A549 (cell line): ENCODE measurements at regions not wholly inside any gene's neighbourhood (a gene's known extent, or its start where the extent isn't known, plus 50 kb on each side); places are given as distances from the start of the nearest gene placed in this dataset.

Experiments used
- ATAC-seq, 2 experiments: fragments of 200-7000 bp in 1 of 2; fragments of >200 bp in 1 of 2; cut with Nextera tagmentation in 1 of 2; cut with Tn5 transposase in 1 of 2; 3 replicates each; pipeline versions ENCODE4 v1.8.0 to v1.9.1; 2018 to 2020; ENCODE audit warnings: mild to moderate bottlenecking in 1 of 2, moderate library complexity in 1 of 2
- CTCF ChIA-PET: fragments of 300-600 bp; sonication (Branson Sonifier 250); formaldehyde crosslinking; extraction: SDS; loops from one replicate; lab custom pipeline; 2021; ENCODE audit warnings: antibody characterized with exemption, inconsistent platforms; lab: Yijun Ruan, JAX
- POLR2A ChIA-PET: fragments of 350-600 bp; formaldehyde crosslinking; extraction: SDS; loops from one replicate; lab custom pipeline; 2021; ENCODE audit warnings: antibody characterized with exemption, inconsistent platforms; lab: Yijun Ruan, JAX
- DNase-seq, 2 experiments: peaks; one replicate each; pipeline versions ENCODE4 v3.0.0 to v3.0.0-alpha.2; 2011 to 2016; ENCODE audit warnings: low read depth in 1 of 2, low spot score in 1 of 2
- FAIRE-seq: peaks from 2 replicates; lab custom pipeline; 2011; peaks lifted over from hg19 to GRCh38; lab: Jason Lieb, UNC
- H3K27ac ChIP-seq, 2 experiments: fragments of >200 bp; sonication (Bioruptor Twin); formaldehyde crosslinking; 3 replicates each; pipeline ENCODE4 v1.5.1; 2016 to 2017
- H3K4me1 ChIP-seq: fragments of >200 bp; sonication (Bioruptor Twin); formaldehyde crosslinking; 3 replicates; pipeline ENCODE4 v1.6.1; 2016
- H3K4me2 ChIP-seq: fragments of >200 bp; sonication (Bioruptor Twin); formaldehyde crosslinking; 3 replicates; pipeline ENCODE4 v1.6.1; 2016
- H3K4me3 ChIP-seq: fragments of >200 bp; sonication (Bioruptor Twin); formaldehyde crosslinking; 3 replicates; pipeline ENCODE4 v1.5.1; 2016
- H3K9me3 ChIP-seq: fragments of >200 bp; sonication (Bioruptor Twin); formaldehyde crosslinking; 3 replicates; pipeline ENCODE4 v1.6.1; 2016
- CBX8 ChIP-seq: fragments of 200-600 bp; sonication (generic); IDR thresholded peaks from 2 replicates; pipeline ENCODE4 v1.6.1; 2016
- CEBPB ChIP-seq, 2 experiments: fragments of >200 bp in 1 of 2; sonication (Bioruptor Twin) in 1 of 2; formaldehyde crosslinking in 1 of 2; IDR thresholded peaks; 2 replicates each; pipeline ENCODE4 v1.6.1; 2012 to 2016
- CHD4 ChIP-seq: fragments of 200-600 bp; sonication (generic); IDR thresholded peaks from 2 replicates; pipeline ENCODE4 v1.6.1; 2016; ENCODE audit warnings: antibody characterized with exemption, mild to moderate bottlenecking, borderline replicate concordance
- EHMT2 ChIP-seq: fragments of 200-600 bp; sonication (generic); IDR thresholded peaks from 2 replicates; pipeline ENCODE4 v1.6.1; 2016; ENCODE audit warnings: antibody characterized with exemption, low read depth, mild to moderate bottlenecking, moderate library complexity
- EP300 ChIP-seq, 2 experiments: fragments of >200 bp; sonication (Bioruptor Twin); formaldehyde crosslinking; IDR thresholded peaks; 2 replicates in 1 of 2; 3 replicates in 1 of 2; pipeline ENCODE4 v1.6.1; 2016 to 2017
- FOSB ChIP-seq: fragments of 250-450 bp; sonication (Bioruptor Pico); IDR thresholded peaks from 2 replicates; pipeline ENCODE4 v1.5.0; 2020; ENCODE audit warnings: mild to moderate bottlenecking, moderate library complexity
- FOSL2 ChIP-seq, 2 experiments: fragments of 450-650 bp in 1 of 2; fragments of >200 bp in 1 of 2; sonication (Bioruptor Twin) in 1 of 2; formaldehyde crosslinking; IDR thresholded peaks; 2 replicates each; pipeline versions ENCODE4 v1.5.0 to v1.6.1; 2016 to 2020; ENCODE audit warnings: mild to moderate bottlenecking in 1 of 2, moderate library complexity in 1 of 2
- FOXS1 ChIP-seq: fragments of 250-450 bp; sonication (Bioruptor Pico); IDR thresholded peaks from 2 replicates; pipeline ENCODE4 v1.5.0; 2020; ENCODE audit warnings: mild to moderate bottlenecking, moderate library complexity
- GATA3 ChIP-seq: IDR thresholded peaks from 2 replicates; pipeline ENCODE4 v1.6.1; 2012; ENCODE audit warnings: borderline replicate concordance
- HOXA7 ChIP-seq: fragments of 250-450 bp; sonication (Bioruptor Pico); IDR thresholded peaks from 2 replicates; pipeline ENCODE4 v1.5.0; 2020; ENCODE audit warnings: mild to moderate bottlenecking, moderate library complexity
- HOXB13 ChIP-seq: fragments of 250-450 bp; sonication (Bioruptor Pico); IDR thresholded peaks from 2 replicates; pipeline ENCODE4 v1.5.0; 2020; ENCODE audit warnings: low read depth, mild to moderate bottlenecking, moderate library complexity
- JUNB ChIP-seq: fragments of >200 bp; sonication (Bioruptor Twin); formaldehyde crosslinking; IDR thresholded peaks from 2 replicates; pipeline ENCODE4 v1.6.1; 2016
- KDM1A ChIP-seq: fragments of 200-600 bp; sonication (generic); IDR thresholded peaks from 2 replicates; pipeline ENCODE4 v1.6.1; 2016; ENCODE audit warnings: low read depth, mild to moderate bottlenecking
- KDM5A ChIP-seq: fragments of 200-600 bp; sonication (generic); IDR thresholded peaks from 2 replicates; pipeline ENCODE4 v1.6.1; 2016; ENCODE audit warnings: antibody characterized with exemption, mild to moderate bottlenecking
- MAFK ChIP-seq: fragments of 450-650 bp; IDR thresholded peaks from 2 replicates; pipeline ENCODE4 v1.6.1; 2014; ENCODE audit not compliant: partially characterized antibody
- NPAS2 ChIP-seq: fragments of 250-450 bp; sonication (Bioruptor Pico); IDR thresholded peaks from 2 replicates; pipeline ENCODE4 v1.8.0; 2022; ENCODE audit warnings: mild to moderate bottlenecking, moderate library complexity, borderline replicate concordance
- NR3C1 ChIP-seq: fragments of >200 bp; sonication (Bioruptor Twin); formaldehyde crosslinking; IDR thresholded peaks from 3 replicates; pipeline ENCODE4 v1.6.1; 2017
- RAD21 ChIP-seq, 2 experiments: fragments of >200 bp in 1 of 2; sonication (Bioruptor Twin) in 1 of 2; formaldehyde crosslinking in 1 of 2; IDR thresholded peaks in 1 of 2; conservative IDR thresholded peaks in 1 of 2; 2 replicates in 1 of 2; 3 replicates in 1 of 2; pipeline ENCODE4 v1.6.1; 2012 to 2018; ENCODE audit warnings: inconsistent platforms in 1 of 2
- SREBF2 ChIP-seq: fragments of 450-650 bp; IDR thresholded peaks from 2 replicates; pipeline ENCODE4 v1.6.1; 2014; ENCODE audit warnings: mild to moderate bottlenecking, moderate library complexity
- TP53 ChIP-seq: fragments of 250-450 bp; sonication (Bioruptor Pico); IDR thresholded peaks from 2 replicates; pipeline ENCODE4 v1.5.0; 2021; ENCODE audit warnings: mild to moderate bottlenecking, moderate library complexity
- ZC3H11A ChIP-seq: fragments of 450-650 bp; IDR thresholded peaks from 2 replicates; pipeline ENCODE4 v1.6.1; 2014; ENCODE audit warnings: antibody characterized with exemption, mild to moderate bottlenecking
- ZNF302 ChIP-seq: fragments of 250-450 bp; sonication (Bioruptor Pico); IDR thresholded peaks from 2 replicates; pipeline ENCODE4 v1.9.0; 2021; ENCODE audit warnings: inconsistent platforms, mild to moderate bottlenecking, moderate library complexity
- WGBS: methylation state at CpG from one replicate; pipeline ENCODE4 v1.1.6; 2017; ENCODE audit errors: missing lambda C conversion rate; 5-methylcytosine and 5-hydroxymethylcytosine counted together
- TF ChIP-seq, protein P1 (sequence below): fragments of >200 bp; sonication (Bioruptor Twin); formaldehyde crosslinking; IDR thresholded peaks from 2 replicates; pipeline ENCODE4 v1.6.1; 2016
- TF ChIP-seq, protein P2 (sequence below): fragments of 250-450 bp; sonication (Bioruptor Pico); IDR thresholded peaks from 2 replicates; pipeline ENCODE4 v1.5.0; 2021; ENCODE audit warnings: mild to moderate bottlenecking, moderate library complexity, borderline replicate concordance
- TF ChIP-seq, protein P3 (sequence below): fragments of >200 bp; sonication (Bioruptor Twin); formaldehyde crosslinking; IDR thresholded peaks from 3 replicates; pipeline ENCODE4 v1.5.1; 2016
- TF ChIP-seq, protein P4 (sequence below): IDR thresholded peaks from 2 replicates; pipeline ENCODE4 v1.6.1; 2012
- TF ChIP-seq, protein P5 (sequence below): fragments of >200 bp; sonication (Bioruptor Twin); formaldehyde crosslinking; IDR thresholded peaks from 3 replicates; pipeline ENCODE4 v1.6.1; 2016
- TF ChIP-seq, protein P6 (sequence below): fragments of 150-350 bp; IDR thresholded peaks from 2 replicates; pipeline ENCODE4 v1.6.1; 2014; ENCODE audit warnings: low read depth, mild to moderate bottlenecking, low read length

DNA sequence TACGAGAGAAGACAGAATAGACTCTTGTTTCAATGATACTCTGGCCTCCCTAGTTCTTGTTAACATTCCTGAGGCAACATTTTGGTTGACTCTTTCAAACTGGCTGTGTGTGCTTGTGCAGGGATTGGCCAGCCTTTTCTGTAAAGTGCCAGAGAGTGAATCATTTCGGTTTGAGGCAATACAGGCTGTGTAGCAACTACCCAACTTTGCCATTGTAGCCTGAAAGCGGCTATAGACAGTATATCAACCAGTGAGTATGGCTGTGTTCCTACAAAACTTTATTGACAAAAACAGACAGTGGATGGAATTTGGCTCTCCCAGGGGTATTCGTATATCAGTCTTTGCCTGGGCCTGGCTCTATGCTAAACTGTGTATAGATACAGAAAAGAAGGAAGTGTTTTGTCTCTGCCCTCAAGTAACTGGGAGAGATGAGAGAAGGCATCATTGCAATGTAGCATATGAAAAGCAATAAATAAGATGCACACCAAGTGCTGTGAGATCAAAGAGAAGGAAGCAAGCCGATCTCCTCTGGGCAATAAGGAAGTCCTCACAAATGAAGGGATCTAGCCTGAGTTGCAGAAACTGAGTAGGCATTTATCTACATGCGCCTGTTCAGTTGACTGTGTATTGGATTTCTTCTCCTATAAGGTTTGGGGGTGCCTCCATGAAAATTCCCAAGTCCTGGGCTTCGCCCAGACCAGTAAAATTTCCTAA lies 568.0 kb upstream of the KLF4 start (continued):
- TF ChIP-seq KDM5A (no peak), RAD21 (conservative IDR thresholded peaks at IDR 0.05 in 1 of 2, IDR thresholded peaks at IDR 0.05 in 1 of 2) (peak; percentile 8 to 46; a peak in 3 of 5 replicates), HOXA7 (CRISPR knock-in tag) (no peak), MAFK (no peak), EP300 (IDR thresholded peaks at IDR 0.05) (peak in 1 of 2 experiments; percentile 61; a peak in 2 of 5 replicates), ZC3H11A (no peak), TP53 (CRISPR knock-in tag) (no peak), CBX8 (no peak), GATA3 (peak; percentile 29; the same call in 1 of the 2 replicates), EHMT2 (no peak), CHD4 (no peak), ZNF302 (CRISPR knock-in tag) (no peak), SREBF2 (no peak), FOXS1 (CRISPR knock-in tag) (no peak), NR3C1 (no peak), NPAS2 (no peak), HOXB13 (CRISPR knock-in tag) (no peak), CEBPB (IDR thresholded peaks at IDR 0.05) (peak; percentile 94), KDM1A (no peak)
- TF ChIP-seq, protein P1, sequence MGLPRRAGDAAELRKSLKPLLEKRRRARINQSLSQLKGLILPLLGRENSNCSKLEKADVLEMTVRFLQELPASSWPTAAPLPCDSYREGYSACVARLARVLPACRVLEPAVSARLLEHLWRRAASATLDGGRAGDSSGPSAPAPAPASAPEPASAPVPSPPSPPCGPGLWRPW = peak; percentile 36; the same call in 1 of the 2 replicates
- TF ChIP-seq, protein P2, sequence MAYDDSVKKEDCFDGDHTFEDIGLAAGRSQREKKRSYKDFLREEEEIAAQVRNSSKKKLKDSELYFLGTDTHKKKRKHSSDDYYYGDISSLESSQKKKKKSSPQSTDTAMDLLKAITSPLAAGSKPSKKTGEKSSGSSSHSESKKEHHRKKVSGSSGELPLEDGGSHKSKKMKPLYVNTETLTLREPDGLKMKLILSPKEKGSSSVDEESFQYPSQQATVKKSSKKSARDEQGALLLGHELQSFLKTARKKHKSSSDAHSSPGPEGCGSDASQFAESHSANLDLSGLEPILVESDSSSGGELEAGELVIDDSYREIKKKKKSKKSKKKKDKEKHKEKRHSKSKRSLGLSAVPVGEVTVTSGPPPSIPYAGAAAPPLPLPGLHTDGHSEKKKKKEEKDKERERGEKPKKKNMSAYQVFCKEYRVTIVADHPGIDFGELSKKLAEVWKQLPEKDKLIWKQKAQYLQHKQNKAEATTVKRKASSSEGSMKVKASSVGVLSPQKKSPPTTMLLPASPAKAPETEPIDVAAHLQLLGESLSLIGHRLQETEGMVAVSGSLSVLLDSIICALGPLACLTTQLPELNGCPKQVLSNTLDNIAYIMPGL (CRISPR knock-in tag) = no peak
- TF ChIP-seq, protein P3, sequence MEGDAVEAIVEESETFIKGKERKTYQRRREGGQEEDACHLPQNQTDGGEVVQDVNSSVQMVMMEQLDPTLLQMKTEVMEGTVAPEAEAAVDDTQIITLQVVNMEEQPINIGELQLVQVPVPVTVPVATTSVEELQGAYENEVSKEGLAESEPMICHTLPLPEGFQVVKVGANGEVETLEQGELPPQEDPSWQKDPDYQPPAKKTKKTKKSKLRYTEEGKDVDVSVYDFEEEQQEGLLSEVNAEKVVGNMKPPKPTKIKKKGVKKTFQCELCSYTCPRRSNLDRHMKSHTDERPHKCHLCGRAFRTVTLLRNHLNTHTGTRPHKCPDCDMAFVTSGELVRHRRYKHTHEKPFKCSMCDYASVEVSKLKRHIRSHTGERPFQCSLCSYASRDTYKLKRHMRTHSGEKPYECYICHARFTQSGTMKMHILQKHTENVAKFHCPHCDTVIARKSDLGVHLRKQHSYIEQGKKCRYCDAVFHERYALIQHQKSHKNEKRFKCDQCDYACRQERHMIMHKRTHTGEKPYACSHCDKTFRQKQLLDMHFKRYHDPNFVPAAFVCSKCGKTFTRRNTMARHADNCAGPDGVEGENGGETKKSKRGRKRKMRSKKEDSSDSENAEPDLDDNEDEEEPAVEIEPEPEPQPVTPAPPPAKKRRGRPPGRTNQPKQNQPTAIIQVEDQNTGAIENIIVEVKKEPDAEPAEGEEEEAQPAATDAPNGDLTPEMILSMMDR = no peak
- TF ChIP-seq, protein P4, sequence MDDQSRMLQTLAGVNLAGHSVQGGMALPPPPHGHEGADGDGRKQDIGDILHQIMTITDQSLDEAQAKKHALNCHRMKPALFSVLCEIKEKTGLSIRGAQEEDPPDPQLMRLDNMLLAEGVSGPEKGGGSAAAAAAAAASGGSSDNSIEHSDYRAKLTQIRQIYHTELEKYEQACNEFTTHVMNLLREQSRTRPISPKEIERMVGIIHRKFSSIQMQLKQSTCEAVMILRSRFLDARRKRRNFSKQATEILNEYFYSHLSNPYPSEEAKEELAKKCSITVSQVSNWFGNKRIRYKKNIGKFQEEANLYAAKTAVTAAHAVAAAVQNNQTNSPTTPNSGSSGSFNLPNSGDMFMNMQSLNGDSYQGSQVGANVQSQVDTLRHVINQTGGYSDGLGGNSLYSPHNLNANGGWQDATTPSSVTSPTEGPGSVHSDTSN = no peak

DNA sequence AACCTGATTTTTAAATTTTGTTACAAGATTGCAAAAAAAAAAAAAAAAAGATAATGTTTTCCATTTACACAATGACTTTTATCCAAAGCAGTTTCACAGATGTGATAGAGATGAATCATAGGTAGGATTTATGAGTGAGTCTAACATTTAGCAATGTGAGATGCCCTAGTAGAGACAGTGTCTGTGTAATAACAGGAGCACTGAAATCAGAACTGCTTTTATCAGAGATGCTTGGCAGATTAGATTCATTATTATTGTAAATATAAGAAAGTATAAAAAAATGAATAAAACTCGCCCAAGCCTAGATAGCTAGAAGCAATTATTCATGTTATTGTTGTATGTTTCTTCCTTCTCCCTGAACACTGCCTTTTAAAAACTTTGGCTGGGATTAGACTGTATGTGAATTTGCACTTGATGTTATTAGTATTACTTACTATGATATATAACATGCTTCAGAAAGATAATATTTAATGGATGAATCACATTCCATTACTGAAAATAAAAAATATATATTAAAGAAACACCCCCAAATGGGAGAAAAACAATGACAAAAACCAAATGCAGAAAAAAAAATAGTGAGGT lies 567.3 kb upstream of the KLF4 start:
- peak; percentile 76 to 80 for ATAC-seq
- POLR2A ChIA-PET = interaction anchor here (0.7 to 1.3 kb wide), 3 partner anchors 567 to 706 kb away, joined by 3 to 5 read pairs (median 5); partner anchors contain the start of gene KLF4
- peak; percentile 54 to 67 for DNase-seq
- TF ChIP-seq JUNB = peak; percentile 90
- TF ChIP-seq, protein P5, sequence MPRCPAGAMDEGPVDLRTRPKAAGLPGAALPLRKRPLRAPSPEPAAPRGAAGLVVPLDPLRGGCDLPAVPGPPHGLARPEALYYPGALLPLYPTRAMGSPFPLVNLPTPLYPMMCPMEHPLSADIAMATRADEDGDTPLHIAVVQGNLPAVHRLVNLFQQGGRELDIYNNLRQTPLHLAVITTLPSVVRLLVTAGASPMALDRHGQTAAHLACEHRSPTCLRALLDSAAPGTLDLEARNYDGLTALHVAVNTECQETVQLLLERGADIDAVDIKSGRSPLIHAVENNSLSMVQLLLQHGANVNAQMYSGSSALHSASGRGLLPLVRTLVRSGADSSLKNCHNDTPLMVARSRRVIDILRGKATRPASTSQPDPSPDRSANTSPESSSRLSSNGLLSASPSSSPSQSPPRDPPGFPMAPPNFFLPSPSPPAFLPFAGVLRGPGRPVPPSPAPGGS = no peak
- peak; percentile 74; the same call in 1 of the 2 replicates for TF ChIP-seq GATA3
- TF ChIP-seq FOSL2 (IDR thresholded peaks at IDR 0.05) = peak; percentile 94
- peak; percentile 87 for TF ChIP-seq FOSL2 (CRISPR knock-in tag; IDR thresholded peaks at IDR 0.05)
- peak; percentile 61 to 79 for TF ChIP-seq CEBPB (IDR thresholded peaks at IDR 0.05)
- TF ChIP-seq FOSB (CRISPR knock-in tag) = no peak
- TF ChIP-seq EP300 (IDR thresholded peaks at IDR 0.05) = no peak
- TF ChIP-seq, protein P4 = no peak
- TF ChIP-seq, protein P6, sequence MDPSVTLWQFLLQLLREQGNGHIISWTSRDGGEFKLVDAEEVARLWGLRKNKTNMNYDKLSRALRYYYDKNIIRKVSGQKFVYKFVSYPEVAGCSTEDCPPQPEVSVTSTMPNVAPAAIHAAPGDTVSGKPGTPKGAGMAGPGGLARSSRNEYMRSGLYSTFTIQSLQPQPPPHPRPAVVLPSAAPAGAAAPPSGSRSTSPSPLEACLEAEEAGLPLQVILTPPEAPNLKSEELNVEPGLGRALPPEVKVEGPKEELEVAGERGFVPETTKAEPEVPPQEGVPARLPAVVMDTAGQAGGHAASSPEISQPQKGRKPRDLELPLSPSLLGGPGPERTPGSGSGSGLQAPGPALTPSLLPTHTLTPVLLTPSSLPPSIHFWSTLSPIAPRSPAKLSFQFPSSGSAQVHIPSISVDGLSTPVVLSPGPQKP = no peak
- TF ChIP-seq CHD4 = no peak
- TF ChIP-seq EHMT2 = no peak

More for the DNA sequence above, 567.3 kb upstream of the KLF4 start:
- no peak for FAIRE-seq
- Histone ChIP-seq H3K27ac (peak overlapping the region; percentile 88), H3K4me3 (peak overlapping the region; percentile 19; the same call in 1 of the 3 replicates), H3K4me2 (peak overlapping the region; percentile 78), H3K9me3 (no peaks in the 10 kb centered on the region), H3K4me1 (peaks cover 43% of the 10 kb centered on the region)
- CTCF ChIA-PET = interaction anchor here (0.6 to 0.7 kb wide), 4 partner anchors 12 to 692 kb away, joined by 3 read pairs; no protein-coding TSS in a partner anchor
- WGBS = 0% methylated on average over 1 of the region's 1 CpG
